Chondrocyte (in vitro differentiated cells): ENCODE measurements at regions not wholly inside any gene's neighbourhood (a gene's known extent, or its start where the extent isn't known, plus 50 kb on each side); places are given as distances from the start of the nearest gene placed in this dataset.

Experiments used
- DNase-seq: peaks from one replicate; pipeline ENCODE4 v3.0.0; 2021; ENCODE audit warnings: mixed read lengths, low spot score
- H3K27ac Mint-ChIP-seq: one replicate; pipeline ENCODE4 v1.8.0; 2021; ENCODE audit warnings: mild to moderate bottlenecking, moderate library complexity, mixed read lengths; ENCODE audit not compliant: unreplicated experiment
- H3K27me3 Mint-ChIP-seq: 2 replicates; pipeline ENCODE4 v1.8.0; 2021; ENCODE audit warnings: low read depth, mixed read lengths
- H3K36me3 Mint-ChIP-seq: 2 replicates; pipeline ENCODE4 v1.8.0; 2021; ENCODE audit warnings: low read depth, mixed read lengths
- H3K4me1 Mint-ChIP-seq: 2 replicates; pipeline ENCODE4 v1.8.0; 2021; ENCODE audit warnings: low read depth, mild to moderate bottlenecking, mixed read lengths
- H3K4me3 Mint-ChIP-seq: one replicate; pipeline ENCODE4 v1.8.0; 2021; ENCODE audit warnings: mild to moderate bottlenecking, moderate library complexity, mixed read lengths; ENCODE audit not compliant: unreplicated experiment
- H3K9me3 Mint-ChIP-seq: 2 replicates; pipeline ENCODE4 v1.8.0; 2021; ENCODE audit warnings: low read depth, mixed read lengths
- CTCF ChIP-seq: fragments of 200-600 bp; sonication (generic); IDR thresholded peaks from 2 replicates; pipeline ENCODE4 v1.5.0; 2021; ENCODE audit warnings: antibody characterized with exemption, mild to moderate bottlenecking, moderate library complexity

DNA sequence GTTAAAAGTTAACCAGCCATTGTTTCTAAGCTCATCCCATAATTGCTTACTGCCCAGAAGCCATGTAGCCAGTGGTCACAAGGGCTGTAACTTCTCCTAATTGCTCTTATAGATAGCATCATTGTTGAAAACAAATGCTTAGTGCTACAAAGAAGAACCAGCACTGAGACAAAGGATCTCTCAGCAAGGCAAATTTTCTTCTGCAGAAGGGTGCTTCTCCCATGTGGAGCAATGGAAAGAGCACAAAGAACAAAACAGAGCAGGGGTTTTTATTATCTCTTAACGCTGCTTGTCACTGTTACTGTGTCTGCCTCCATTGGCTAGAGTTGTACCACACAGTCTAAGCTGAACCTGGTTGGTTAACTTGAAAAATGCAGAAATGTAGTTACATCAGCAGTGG is 1036.8 kb downstream of the UQCRFS1 start:
- H3K9me3 Mint-ChIP-seq: peaks cover 31% of the 10 kb centered on the region
- no peak overlapping the region for H3K4me3 Mint-ChIP-seq
- no peak for TF ChIP-seq CTCF
- peaks cover 1% of the 10 kb centered on the region for H3K36me3 Mint-ChIP-seq
- no peak overlapping the region for H3K27ac Mint-ChIP-seq
- no peak for DNase-seq
- no peaks in the 10 kb centered on the region for H3K27me3 Mint-ChIP-seq
- peaks cover 9% of the 10 kb centered on the region for H3K4me1 Mint-ChIP-seq

- Mint-ChIP-seq H3K36me3 (no peaks in the 10 kb centered on the region), H3K27me3 (no peaks in the 10 kb centered on the region), H3K9me3 (peaks cover 15% of the 10 kb centered on the region), H3K27ac (no peak overlapping the region), H3K4me1 (peaks cover 34% of the 10 kb centered on the region), H3K4me3 (no peak overlapping the region)
- DNase-seq: no peak
- TF ChIP-seq CTCF: no peak
Measured at GRCh38 chr19:28171983-28172382, 1041.0 kb downstream of the UQCRFS1 start.

GRCh38 chr19:28170066-28170465 is 1042.9 kb downstream of the UQCRFS1 start:
- DNase-seq: no peak
- TF ChIP-seq CTCF: no peak
- Mint-ChIP-seq H3K27me3 (no peaks in the 10 kb centered on the region), H3K4me1 (peaks cover 34% of the 10 kb centered on the region), H3K27ac (no peak overlapping the region), H3K9me3 (peaks cover 2% of the 10 kb centered on the region), H3K4me3 (no peak overlapping the region), H3K36me3 (no peaks in the 10 kb centered on the region)

DNA sequence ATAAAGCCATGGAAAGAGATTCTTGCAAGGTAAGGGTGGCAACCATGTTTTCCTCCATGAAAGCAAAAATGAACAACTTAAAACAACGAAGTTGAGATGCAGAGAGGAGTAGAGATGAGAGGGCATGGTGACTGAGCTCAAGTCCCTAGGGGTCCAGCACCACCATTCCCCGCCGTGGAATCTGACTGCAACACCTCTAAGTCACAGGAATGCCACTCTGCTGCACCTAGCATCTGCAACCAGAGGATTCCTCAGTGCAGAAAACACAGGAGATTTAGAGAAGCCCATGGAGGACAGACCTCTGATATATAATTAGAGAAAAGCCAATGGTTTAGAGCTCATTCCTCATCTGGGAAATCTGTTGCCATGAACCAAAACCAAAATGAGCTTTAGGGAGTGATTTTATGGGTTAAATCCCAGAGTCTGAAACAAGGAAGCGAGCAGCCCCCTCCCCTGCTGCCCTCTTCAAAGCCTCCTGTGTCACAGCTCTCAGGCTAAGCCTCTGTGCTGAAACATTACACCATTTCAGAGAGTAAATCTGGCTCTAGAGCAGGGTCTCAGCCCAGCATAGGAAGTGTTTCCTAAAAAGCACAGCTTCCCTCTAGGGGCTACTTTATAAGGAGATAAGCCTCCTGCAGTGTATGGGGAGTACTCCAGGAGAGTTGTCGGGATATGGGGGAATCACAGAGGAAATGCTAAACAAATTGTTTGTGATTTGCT is 1043.6 kb downstream of the UQCRFS1 start:
- no peaks in the 10 kb centered on the region for H3K27me3 Mint-ChIP-seq
- H3K4me3 Mint-ChIP-seq: no peak overlapping the region
- DNase-seq: no peak
- no peak for TF ChIP-seq CTCF
- H3K9me3 Mint-ChIP-seq: peaks cover 2% of the 10 kb centered on the region
- H3K4me1 Mint-ChIP-seq: peaks cover 34% of the 10 kb centered on the region
- no peaks in the 10 kb centered on the region for H3K36me3 Mint-ChIP-seq
- H3K27ac Mint-ChIP-seq: peak overlapping the region; percentile 75

DNA sequence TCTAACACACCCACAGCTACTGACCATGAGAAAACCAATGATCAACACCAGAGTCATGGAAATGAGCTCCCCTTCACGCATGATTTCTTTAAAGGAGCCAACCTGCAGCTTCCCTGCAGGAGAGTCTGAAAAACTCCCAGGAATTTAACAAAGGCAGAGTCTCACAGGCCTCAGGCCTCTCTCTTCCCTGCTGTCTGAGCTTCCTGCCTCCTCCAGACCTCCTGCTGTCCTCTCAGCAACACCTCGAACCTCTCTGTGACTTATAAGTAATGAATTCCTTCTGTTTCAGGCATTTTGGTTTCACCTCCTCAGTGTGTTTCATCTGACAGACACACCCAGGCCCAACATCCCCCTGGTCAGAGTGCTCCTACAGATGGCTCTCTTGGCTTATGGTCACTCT is 1044.4 kb downstream of the UQCRFS1 start:
- DNase-seq: no peak

More for the DNA sequence above, 1044.4 kb downstream of the UQCRFS1 start:
- Mint-ChIP-seq H3K4me1 (peaks cover 34% of the 10 kb centered on the region), H3K9me3 (peaks cover 2% of the 10 kb centered on the region), H3K27me3 (no peaks in the 10 kb centered on the region), H3K4me3 (no peak overlapping the region), H3K36me3 (no peaks in the 10 kb centered on the region), H3K27ac (peak overlapping the region; percentile 64)
- TF ChIP-seq CTCF: no peak
